Neural cell (in vitro differentiated cells): ENCODE measurements at regions not wholly inside any gene's neighbourhood (a gene's known extent, or its start where the extent isn't known, plus 50 kb on each side); places are given as distances from the start of the nearest gene placed in this dataset.

ENCODE experiments used
- H2AFZ ChIP-seq: fragments of 200-600, 300-800 bp; sonication (generic), shearing (Covaris generic); 2 replicates; pipeline ENCODE4 v1.6.0; 2014; ENCODE audit warnings: low read depth, mild to moderate bottlenecking, antibody characterized with exemption, low read length, moderate library complexity
- H3F3A ChIP-seq: fragments of 200-600 bp; shearing (Covaris generic); 2 replicates; pipeline ENCODE4 v1.6.1; 2016; ENCODE audit warnings: mild to moderate bottlenecking, moderate library complexity, mixed read lengths, antibody characterized with exemption, low read length; ENCODE audit not compliant: insufficient read depth, poor library complexity, severe bottlenecking
- H3K27ac ChIP-seq: fragments of 200-600, 300-800 bp; sonication (generic), shearing (Covaris generic); 2 replicates; pipeline ENCODE4 v1.5.1; 2014; ENCODE audit warnings: mild to moderate bottlenecking, low read length, moderate library complexity
- H3K27me3 ChIP-seq: fragments of 300-800, 200-600 bp; sonication (generic), shearing (Covaris generic); 2 replicates; pipeline ENCODE4 v1.6.0; 2014; ENCODE audit warnings: mild to moderate bottlenecking, low read depth, low read length, moderate library complexity; ENCODE audit not compliant: insufficient read depth
- H3K36me3 ChIP-seq: fragments of 300-800, 200-600 bp; sonication (generic), shearing (Covaris generic); 2 replicates; pipeline ENCODE4 v1.5.1; 2014; ENCODE audit warnings: mild to moderate bottlenecking, antibody characterized with exemption, low read length, moderate library complexity; ENCODE audit not compliant: insufficient read depth
- H3K4me2 ChIP-seq: fragments of 300-800, 200-600 bp; sonication (generic), shearing (Covaris generic); 2 replicates; pipeline ENCODE4 v1.6.0; 2014; ENCODE audit warnings: mild to moderate bottlenecking, low read length
- H3K4me3 ChIP-seq: fragments of 300-800, 200-600 bp; sonication (generic), shearing (Covaris generic); 2 replicates; pipeline ENCODE4 v1.5.1; 2014; ENCODE audit warnings: mild to moderate bottlenecking, low read length, moderate library complexity
- H3K79me2 ChIP-seq: fragments of 200-600 bp; shearing (Covaris generic); replicated peaks from 2 replicates; pipeline ENCODE4 v1.6.0; 2014; ENCODE audit warnings: mild to moderate bottlenecking, low read length, moderate library complexity; ENCODE audit not compliant: insufficient read depth
- H3K9ac ChIP-seq: fragments of 300-800, 200-600 bp; sonication (generic), shearing (Covaris generic); 2 replicates; pipeline ENCODE4 v1.6.1; 2016; ENCODE audit warnings: mild to moderate bottlenecking, low read length, mixed read lengths
- H3K9me2 ChIP-seq: fragments of 200-600 bp; shearing (Covaris generic); 2 replicates; pipeline ENCODE4 v1.6.1; 2016; ENCODE audit warnings: mild to moderate bottlenecking, low read length, mixed read lengths; ENCODE audit not compliant: insufficient read depth
- H3K9me3 ChIP-seq: fragments of 200-600, 300-800 bp; sonication (generic), shearing (Covaris generic); 2 replicates; pipeline ENCODE4 v1.6.1; 2016; ENCODE audit warnings: mild to moderate bottlenecking, mixed run types, low read length, moderate library complexity, mixed read lengths
- H4K20me1 ChIP-seq: fragments of 200-600 bp; shearing (Covaris generic); 2 replicates; pipeline ENCODE4 v1.6.1; 2016; ENCODE audit warnings: mild to moderate bottlenecking, mixed run types; ENCODE audit not compliant: insufficient read depth
- EP300 ChIP-seq: fragments of 450-650 bp; conservative IDR thresholded peaks from 2 replicates; pipeline ENCODE4 v1.6.1; 2014; ENCODE audit warnings: antibody characterized with exemption, mild to moderate bottlenecking, moderate library complexity; ENCODE audit not compliant: poor library complexity, severe bottlenecking
- EZH2 ChIP-seq: fragments of 200-600, 300-800 bp; shearing (Covaris generic), sonication (generic); IDR thresholded peaks from 2 replicates; pipeline ENCODE4 v1.6.1; 2014; ENCODE audit warnings: antibody characterized with exemption, low read length, borderline replicate concordance, mild to moderate bottlenecking; ENCODE audit not compliant: insufficient read depth, poor library complexity, severe bottlenecking
- MXI1 ChIP-seq: fragments of 450-650 bp; conservative IDR thresholded peaks from 2 replicates; pipeline ENCODE4 v1.6.1; 2014; ENCODE audit warnings: antibody characterized with exemption, mild to moderate bottlenecking; ENCODE audit not compliant: poor library complexity, severe bottlenecking
- POLR2AphosphoS5 ChIP-seq: IDR thresholded peaks from 2 replicates; pipeline ENCODE4 v1.6.1; 2012
- RAD21 ChIP-seq: fragments of 450-650 bp; conservative IDR thresholded peaks from 2 replicates; pipeline ENCODE4 v1.6.1; 2014; ENCODE audit warnings: antibody characterized with exemption, mild to moderate bottlenecking, moderate library complexity
- SMC3 ChIP-seq: fragments of 450-650 bp; conservative IDR thresholded peaks from 2 replicates; pipeline ENCODE4 v1.6.1; 2014; ENCODE audit warnings: antibody characterized with exemption, mild to moderate bottlenecking, moderate library complexity; ENCODE audit not compliant: poor library complexity
- TAF1 ChIP-seq: IDR thresholded peaks from 2 replicates; pipeline ENCODE4 v1.6.1; 2012; ENCODE audit warnings: low read depth
- TF ChIP-seq, protein P1 (sequence below): fragments of 450-650 bp; IDR thresholded peaks from 2 replicates; pipeline ENCODE4 v1.5.1; 2014; ENCODE audit warnings: antibody characterized with exemption, mild to moderate bottlenecking, moderate library complexity; ENCODE audit not compliant: poor library complexity, severe bottlenecking
- TF ChIP-seq, protein P2 (sequence below): IDR thresholded peaks from 2 replicates; pipeline ENCODE4 v1.6.1; 2012; ENCODE audit warnings: borderline replicate concordance

DNA sequence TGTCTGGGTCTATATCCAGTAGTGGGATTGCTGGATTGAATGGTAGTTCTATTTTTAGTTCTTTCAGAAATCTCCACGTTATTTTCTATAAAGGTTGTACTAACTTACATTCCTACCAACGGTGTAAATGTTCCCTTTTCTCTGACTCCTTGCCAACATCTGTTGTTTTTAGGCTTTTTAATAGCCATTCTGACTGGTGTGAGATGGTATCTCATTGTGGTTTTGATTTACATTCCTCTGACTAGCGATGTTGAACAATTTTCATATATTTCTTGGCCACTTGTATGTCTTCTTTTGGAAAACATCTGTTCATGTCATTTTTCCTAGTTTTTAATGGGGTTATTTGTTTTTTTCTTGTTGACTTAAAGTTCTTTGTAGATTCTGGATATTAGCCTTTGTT lies 99.3 kb downstream of the BMP2 start:
- H3K9ac ChIP-seq = no peak overlapping the region
- no peaks in the 10 kb centered on the region for H4K20me1 ChIP-seq
- no peak overlapping the region for H2AFZ ChIP-seq
- no peak overlapping the region for H3K4me3 ChIP-seq
- no peaks in the 10 kb centered on the region for H3K9me2 ChIP-seq
- TF ChIP-seq EZH2 (no peak), SMC3 (no peak), MXI1 (no peak), RAD21 (no peak), TAF1 (no peak), EP300 (no peak), POLR2AphosphoS5 (no peak)
- TF ChIP-seq, protein P1, sequence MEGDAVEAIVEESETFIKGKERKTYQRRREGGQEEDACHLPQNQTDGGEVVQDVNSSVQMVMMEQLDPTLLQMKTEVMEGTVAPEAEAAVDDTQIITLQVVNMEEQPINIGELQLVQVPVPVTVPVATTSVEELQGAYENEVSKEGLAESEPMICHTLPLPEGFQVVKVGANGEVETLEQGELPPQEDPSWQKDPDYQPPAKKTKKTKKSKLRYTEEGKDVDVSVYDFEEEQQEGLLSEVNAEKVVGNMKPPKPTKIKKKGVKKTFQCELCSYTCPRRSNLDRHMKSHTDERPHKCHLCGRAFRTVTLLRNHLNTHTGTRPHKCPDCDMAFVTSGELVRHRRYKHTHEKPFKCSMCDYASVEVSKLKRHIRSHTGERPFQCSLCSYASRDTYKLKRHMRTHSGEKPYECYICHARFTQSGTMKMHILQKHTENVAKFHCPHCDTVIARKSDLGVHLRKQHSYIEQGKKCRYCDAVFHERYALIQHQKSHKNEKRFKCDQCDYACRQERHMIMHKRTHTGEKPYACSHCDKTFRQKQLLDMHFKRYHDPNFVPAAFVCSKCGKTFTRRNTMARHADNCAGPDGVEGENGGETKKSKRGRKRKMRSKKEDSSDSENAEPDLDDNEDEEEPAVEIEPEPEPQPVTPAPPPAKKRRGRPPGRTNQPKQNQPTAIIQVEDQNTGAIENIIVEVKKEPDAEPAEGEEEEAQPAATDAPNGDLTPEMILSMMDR = no peak
- TF ChIP-seq, protein P2, sequence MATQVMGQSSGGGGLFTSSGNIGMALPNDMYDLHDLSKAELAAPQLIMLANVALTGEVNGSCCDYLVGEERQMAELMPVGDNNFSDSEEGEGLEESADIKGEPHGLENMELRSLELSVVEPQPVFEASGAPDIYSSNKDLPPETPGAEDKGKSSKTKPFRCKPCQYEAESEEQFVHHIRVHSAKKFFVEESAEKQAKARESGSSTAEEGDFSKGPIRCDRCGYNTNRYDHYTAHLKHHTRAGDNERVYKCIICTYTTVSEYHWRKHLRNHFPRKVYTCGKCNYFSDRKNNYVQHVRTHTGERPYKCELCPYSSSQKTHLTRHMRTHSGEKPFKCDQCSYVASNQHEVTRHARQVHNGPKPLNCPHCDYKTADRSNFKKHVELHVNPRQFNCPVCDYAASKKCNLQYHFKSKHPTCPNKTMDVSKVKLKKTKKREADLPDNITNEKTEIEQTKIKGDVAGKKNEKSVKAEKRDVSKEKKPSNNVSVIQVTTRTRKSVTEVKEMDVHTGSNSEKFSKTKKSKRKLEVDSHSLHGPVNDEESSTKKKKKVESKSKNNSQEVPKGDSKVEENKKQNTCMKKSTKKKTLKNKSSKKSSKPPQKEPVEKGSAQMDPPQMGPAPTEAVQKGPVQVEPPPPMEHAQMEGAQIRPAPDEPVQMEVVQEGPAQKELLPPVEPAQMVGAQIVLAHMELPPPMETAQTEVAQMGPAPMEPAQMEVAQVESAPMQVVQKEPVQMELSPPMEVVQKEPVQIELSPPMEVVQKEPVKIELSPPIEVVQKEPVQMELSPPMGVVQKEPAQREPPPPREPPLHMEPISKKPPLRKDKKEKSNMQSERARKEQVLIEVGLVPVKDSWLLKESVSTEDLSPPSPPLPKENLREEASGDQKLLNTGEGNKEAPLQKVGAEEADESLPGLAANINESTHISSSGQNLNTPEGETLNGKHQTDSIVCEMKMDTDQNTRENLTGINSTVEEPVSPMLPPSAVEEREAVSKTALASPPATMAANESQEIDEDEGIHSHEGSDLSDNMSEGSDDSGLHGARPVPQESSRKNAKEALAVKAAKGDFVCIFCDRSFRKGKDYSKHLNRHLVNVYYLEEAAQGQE = no peak
- H3K27ac ChIP-seq = no peak overlapping the region
- H3K4me2 ChIP-seq = no peak overlapping the region
- no peaks in the 10 kb centered on the region for H3K9me3 ChIP-seq
- peaks cover 19% of the 10 kb centered on the region for H3K27me3 ChIP-seq
- H3K79me2 ChIP-seq = no peaks in the 10 kb centered on the region
- no peaks in the 10 kb centered on the region for H3K36me3 ChIP-seq
- H3F3A ChIP-seq = no peaks in the 10 kb centered on the region

DNA sequence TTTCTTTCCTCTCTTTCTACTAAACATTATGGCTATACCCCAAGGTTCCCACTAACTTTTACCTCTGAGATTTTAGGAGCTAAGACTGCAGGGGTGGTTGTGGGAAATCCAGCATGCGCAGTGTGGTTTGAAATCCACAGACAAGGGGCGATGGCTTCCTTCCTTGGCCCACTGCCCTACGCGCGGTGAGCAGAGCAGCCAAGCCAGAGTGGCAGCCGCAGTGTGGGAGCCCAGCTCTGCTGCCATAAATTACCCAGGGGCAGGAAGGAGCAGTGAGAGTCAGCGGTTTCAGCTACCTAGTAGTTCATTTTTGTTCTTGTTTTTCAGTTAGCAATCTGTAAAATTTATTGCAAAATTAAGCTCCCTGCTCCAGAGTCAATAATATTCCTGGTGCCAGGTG lies 101.4 kb downstream of the BMP2 start:
- Histone ChIP-seq H3K9me3 (no peaks in the 10 kb centered on the region), H3K27ac (no peak overlapping the region), H4K20me1 (no peaks in the 10 kb centered on the region), H3K79me2 (no peaks in the 10 kb centered on the region), H3K4me2 (no peak overlapping the region), H3K9ac (no peak overlapping the region), H2AFZ (no peak overlapping the region), H3K4me3 (no peak overlapping the region), H3F3A (no peaks in the 10 kb centered on the region), H3K36me3 (no peaks in the 10 kb centered on the region), H3K27me3 (peaks cover 12% of the 10 kb centered on the region), H3K9me2 (no peaks in the 10 kb centered on the region)
- TF ChIP-seq EZH2 = no peak

DNA sequence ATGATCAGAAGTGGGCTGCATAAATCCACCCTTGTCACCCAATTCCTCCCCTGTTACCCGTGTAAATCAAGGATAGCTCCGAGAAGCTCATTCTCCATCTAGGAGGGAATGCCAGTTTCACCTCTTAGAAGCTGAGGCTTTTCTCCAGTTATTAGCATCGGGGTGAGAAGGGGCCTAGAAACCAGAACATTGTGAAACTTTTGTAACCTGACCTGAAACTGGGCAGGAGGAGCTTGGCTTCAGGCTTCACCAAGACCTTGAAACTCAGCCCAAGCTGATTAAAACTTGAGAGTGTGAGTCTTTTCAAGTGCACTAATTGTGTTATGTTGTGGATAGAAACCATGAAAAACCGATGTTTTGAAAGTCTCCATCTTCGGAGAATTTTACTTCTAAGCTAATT lies 103.1 kb downstream of the BMP2 start:
- no peak overlapping the region for H3K27ac ChIP-seq
- H3F3A ChIP-seq = no peaks in the 10 kb centered on the region
- H4K20me1 ChIP-seq = no peaks in the 10 kb centered on the region
- no peaks in the 10 kb centered on the region for H3K36me3 ChIP-seq
- H3K9me3 ChIP-seq = no peaks in the 10 kb centered on the region
- no peak overlapping the region for H3K9ac ChIP-seq
- H3K4me3 ChIP-seq = no peak overlapping the region
- no peaks in the 10 kb centered on the region for H3K9me2 ChIP-seq
- H3K4me2 ChIP-seq = no peak overlapping the region
- no peak overlapping the region for H2AFZ ChIP-seq
- H3K27me3 ChIP-seq = no peaks in the 10 kb centered on the region
- no peak for TF ChIP-seq EP300
- TF ChIP-seq MXI1 = no peak
- no peak for TF ChIP-seq SMC3
- TF ChIP-seq, protein P1 = no peak
- no peak for TF ChIP-seq POLR2AphosphoS5
- TF ChIP-seq TAF1 = no peak
- H3K79me2 ChIP-seq = no peaks in the 10 kb centered on the region
